ENCODE measurements at regions not wholly inside any gene's neighbourhood (a gene's known extent, or its start where the extent isn't known, plus 50 kb on each side); places are given as distances from the start of the nearest gene placed in this dataset.

DNA sequence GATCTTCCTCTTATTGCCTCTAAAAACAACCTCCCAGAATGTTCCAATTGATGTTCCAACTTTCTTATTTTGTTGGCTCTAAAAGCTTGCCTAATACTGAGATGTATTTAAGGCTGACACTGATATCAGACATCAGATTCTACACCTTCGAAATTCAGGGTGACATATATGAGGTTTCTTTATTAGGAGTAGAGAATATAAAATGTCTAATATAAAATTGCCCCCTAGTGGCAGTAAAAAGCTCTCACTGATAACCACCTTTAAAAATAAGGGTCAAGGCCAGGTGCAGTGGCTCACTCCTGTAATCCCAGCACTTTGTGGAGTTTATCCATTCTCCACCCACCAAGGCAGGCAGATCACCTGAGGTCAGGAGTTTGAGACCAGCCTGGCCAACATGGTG, 789.7 kb upstream of the SLC39A10 start:
- TF ChIP-seq FOXM1 (IDR thresholded peaks at IDR 0.05; ENCODE audit: borderline replicate concordance, low read depth) (no peak), TAF1 (IDR thresholded peaks at IDR 0.05; ENCODE audit: low read depth) (no peak), RAD21 (IDR thresholded peaks at IDR 0.05; ENCODE audit: low read depth) (peak; percentile 48; the same call in 1 of the 2 replicates), EGR1 (IDR thresholded peaks at IDR 0.05) (no peak), CREB1 (IDR thresholded peaks at IDR 0.05; ENCODE audit: low read depth) (no peak)
- TF ChIP-seq, protein P1, sequence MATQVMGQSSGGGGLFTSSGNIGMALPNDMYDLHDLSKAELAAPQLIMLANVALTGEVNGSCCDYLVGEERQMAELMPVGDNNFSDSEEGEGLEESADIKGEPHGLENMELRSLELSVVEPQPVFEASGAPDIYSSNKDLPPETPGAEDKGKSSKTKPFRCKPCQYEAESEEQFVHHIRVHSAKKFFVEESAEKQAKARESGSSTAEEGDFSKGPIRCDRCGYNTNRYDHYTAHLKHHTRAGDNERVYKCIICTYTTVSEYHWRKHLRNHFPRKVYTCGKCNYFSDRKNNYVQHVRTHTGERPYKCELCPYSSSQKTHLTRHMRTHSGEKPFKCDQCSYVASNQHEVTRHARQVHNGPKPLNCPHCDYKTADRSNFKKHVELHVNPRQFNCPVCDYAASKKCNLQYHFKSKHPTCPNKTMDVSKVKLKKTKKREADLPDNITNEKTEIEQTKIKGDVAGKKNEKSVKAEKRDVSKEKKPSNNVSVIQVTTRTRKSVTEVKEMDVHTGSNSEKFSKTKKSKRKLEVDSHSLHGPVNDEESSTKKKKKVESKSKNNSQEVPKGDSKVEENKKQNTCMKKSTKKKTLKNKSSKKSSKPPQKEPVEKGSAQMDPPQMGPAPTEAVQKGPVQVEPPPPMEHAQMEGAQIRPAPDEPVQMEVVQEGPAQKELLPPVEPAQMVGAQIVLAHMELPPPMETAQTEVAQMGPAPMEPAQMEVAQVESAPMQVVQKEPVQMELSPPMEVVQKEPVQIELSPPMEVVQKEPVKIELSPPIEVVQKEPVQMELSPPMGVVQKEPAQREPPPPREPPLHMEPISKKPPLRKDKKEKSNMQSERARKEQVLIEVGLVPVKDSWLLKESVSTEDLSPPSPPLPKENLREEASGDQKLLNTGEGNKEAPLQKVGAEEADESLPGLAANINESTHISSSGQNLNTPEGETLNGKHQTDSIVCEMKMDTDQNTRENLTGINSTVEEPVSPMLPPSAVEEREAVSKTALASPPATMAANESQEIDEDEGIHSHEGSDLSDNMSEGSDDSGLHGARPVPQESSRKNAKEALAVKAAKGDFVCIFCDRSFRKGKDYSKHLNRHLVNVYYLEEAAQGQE (IDR thresholded peaks at IDR 0.05; ENCODE audit: low read depth) = no peak
- TF ChIP-seq, protein P2, sequence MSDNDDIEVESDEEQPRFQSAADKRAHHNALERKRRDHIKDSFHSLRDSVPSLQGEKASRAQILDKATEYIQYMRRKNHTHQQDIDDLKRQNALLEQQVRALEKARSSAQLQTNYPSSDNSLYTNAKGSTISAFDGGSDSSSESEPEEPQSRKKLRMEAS (IDR thresholded peaks at IDR 0.05) = no peak
